ENCODE measurements at regions not wholly inside any gene's neighbourhood (a gene's known extent, or its start where the extent isn't known, plus 50 kb on each side); places are given as distances from the start of the nearest gene placed in this dataset.
"Not testable (repeated sequence)": the region's sequence is repeated elsewhere in the genome, so short reads cannot be mapped to it uniquely, and the experiment has no call there.

- Mint-ChIP-seq H3K4me1 (no peaks in the 10 kb centered on the region), H3K27ac (no peak overlapping the region), H3K27me3 (no peaks in the 10 kb centered on the region), H3K36me3 (ENCODE audit: low read depth) (no peaks in the 10 kb centered on the region), H3K4me3 (no peak overlapping the region), H3K9me3 (peaks cover 2% of the 10 kb centered on the region)
- intact Hi-C loops (cut with micrococcal nuclease), result no loop called here
- no peak for DNase-seq
These were observed 102.6 kb downstream of the PLG start for GRCh38 chr6:160804639-160805038.

- H3K27me3 Mint-ChIP-seq, result no peaks in the 10 kb centered on the region
- no peaks in the 10 kb centered on the region for H3K4me1 Mint-ChIP-seq
- H3K36me3 Mint-ChIP-seq (ENCODE audit: low read depth), result no peaks in the 10 kb centered on the region
- H3K9me3 Mint-ChIP-seq, result no peaks in the 10 kb centered on the region
- H3K27ac Mint-ChIP-seq, result no peak overlapping the region
- intact Hi-C loops (cut with micrococcal nuclease), result no loop called here
- H3K4me3 Mint-ChIP-seq, result no peak overlapping the region
- DNase-seq, result no peak
These were observed 106.2 kb downstream of the PLG start for GRCh38 chr6:160808263-160808662.

- Mint-ChIP-seq H3K27me3 (no peaks in the 10 kb centered on the region), H3K27ac (no peak overlapping the region), H3K4me1 (no peaks in the 10 kb centered on the region), H3K9me3 (no peaks in the 10 kb centered on the region), H3K36me3 (ENCODE audit: low read depth) (no peaks in the 10 kb centered on the region), H3K4me3 (no peak overlapping the region)
- no peak for DNase-seq
- intact Hi-C loops (cut with micrococcal nuclease), result no loop called here
These were observed 108.2 kb downstream of the PLG start for GRCh38 chr6:160810238-160810637.

GRCh38 chr6:160812097-160812496 lies 110.1 kb downstream of the PLG start:
- Mint-ChIP-seq H3K4me1 (no peaks in the 10 kb centered on the region), H3K4me3 (no peak overlapping the region), H3K27me3 (no peaks in the 10 kb centered on the region), H3K36me3 (ENCODE audit: low read depth) (no peaks in the 10 kb centered on the region), H3K27ac (no peak overlapping the region), H3K9me3 (no peaks in the 10 kb centered on the region)
- intact Hi-C loops (cut with micrococcal nuclease), result no loop called here
- no peak for DNase-seq

GRCh38 chr6:160818934-160819333 lies 116.9 kb downstream of the PLG start:
- Mint-ChIP-seq H3K27ac (no peak overlapping the region), H3K4me3 (no peak overlapping the region), H3K27me3 (no peaks in the 10 kb centered on the region), H3K36me3 (ENCODE audit: low read depth) (no peaks in the 10 kb centered on the region), H3K9me3 (no peaks in the 10 kb centered on the region), H3K4me1 (no peaks in the 10 kb centered on the region)
- intact Hi-C loops (cut with micrococcal nuclease), result no loop called here
- no peak for DNase-seq

- H3K27ac Mint-ChIP-seq; H3K27me3 Mint-ChIP-seq; H3K4me1 Mint-ChIP-seq; intact Hi-C loops (cut with micrococcal nuclease); H3K36me3 Mint-ChIP-seq (ENCODE audit: low read depth); H3K4me3 Mint-ChIP-seq; H3K9me3 Mint-ChIP-seq; DNase-seq: not testable (repeated sequence)
These were observed 118.6 kb downstream of the PLG start for GRCh38 chr6:160820661-160821060.

GRCh38 chr6:160831739-160832138 lies 129.7 kb downstream of the PLG start:
- no peaks in the 10 kb centered on the region for H3K9me3 Mint-ChIP-seq
- no peaks in the 10 kb centered on the region for H3K36me3 Mint-ChIP-seq (ENCODE audit: low read depth)
- intact Hi-C loops (cut with micrococcal nuclease), result no loop called here
- H3K27ac Mint-ChIP-seq, result no peak overlapping the region
- no peaks in the 10 kb centered on the region for H3K27me3 Mint-ChIP-seq
- no peak overlapping the region for H3K4me3 Mint-ChIP-seq
- DNase-seq, result no peak
- no peaks in the 10 kb centered on the region for H3K4me1 Mint-ChIP-seq

GRCh38 chr6:160832422-160832821 lies 130.4 kb downstream of the PLG start:
- H3K27ac Mint-ChIP-seq, result no peak overlapping the region
- no peaks in the 10 kb centered on the region for H3K4me1 Mint-ChIP-seq

GRCh38 chr6:160837146-160837545 lies 135.1 kb downstream of the PLG start:
- H3K27ac Mint-ChIP-seq, result no peak overlapping the region
- H3K36me3 Mint-ChIP-seq (ENCODE audit: low read depth), result no peaks in the 10 kb centered on the region
- no peaks in the 10 kb centered on the region for H3K4me1 Mint-ChIP-seq
- no peaks in the 10 kb centered on the region for H3K9me3 Mint-ChIP-seq
- no peaks in the 10 kb centered on the region for H3K27me3 Mint-ChIP-seq
- no peak overlapping the region for H3K4me3 Mint-ChIP-seq
- intact Hi-C loops (cut with micrococcal nuclease), result no loop called here
- no peak for DNase-seq

More at GRCh38 chr6:160832422-160832821, 130.4 kb downstream of the PLG start:
- DNase-seq, result no peak
- Mint-ChIP-seq H3K4me3 (no peak overlapping the region), H3K27me3 (no peaks in the 10 kb centered on the region), H3K9me3 (no peaks in the 10 kb centered on the region), H3K36me3 (ENCODE audit: low read depth) (no peaks in the 10 kb centered on the region)
- intact Hi-C loops (cut with micrococcal nuclease), result no loop called here

GRCh38 chr6:160851031-160851430 lies 140.5 kb upstream of the MAP3K4 start:
- no peaks in the 10 kb centered on the region for H3K9me3 Mint-ChIP-seq
- DNase-seq, result no peak
- intact Hi-C loops (cut with micrococcal nuclease), result no loop called here
- no peak overlapping the region for H3K27ac Mint-ChIP-seq
- no peaks in the 10 kb centered on the region for H3K4me1 Mint-ChIP-seq
- H3K4me3 Mint-ChIP-seq, result no peak overlapping the region
- no peaks in the 10 kb centered on the region for H3K27me3 Mint-ChIP-seq
- no peaks in the 10 kb centered on the region for H3K36me3 Mint-ChIP-seq (ENCODE audit: low read depth)

GRCh38 chr6:160853946-160854345 lies 137.6 kb upstream of the MAP3K4 start:
- no peaks in the 10 kb centered on the region for H3K27me3 Mint-ChIP-seq
- H3K36me3 Mint-ChIP-seq (ENCODE audit: low read depth), result no peaks in the 10 kb centered on the region
- no peaks in the 10 kb centered on the region for H3K9me3 Mint-ChIP-seq
- no peaks in the 10 kb centered on the region for H3K4me1 Mint-ChIP-seq
- intact Hi-C loops (cut with micrococcal nuclease), result no loop called here
- H3K27ac Mint-ChIP-seq, result no peak overlapping the region
- no peak overlapping the region for H3K4me3 Mint-ChIP-seq
- no peak for DNase-seq

- no peaks in the 10 kb centered on the region for H3K36me3 Mint-ChIP-seq (ENCODE audit: low read depth)
- H3K27me3 Mint-ChIP-seq, result no peaks in the 10 kb centered on the region
- no peaks in the 10 kb centered on the region for H3K4me1 Mint-ChIP-seq
- H3K9me3 Mint-ChIP-seq, result no peaks in the 10 kb centered on the region
- H3K27ac Mint-ChIP-seq, result no peak overlapping the region
- intact Hi-C loops (cut with micrococcal nuclease), result no loop called here
- no peak for DNase-seq
- no peak overlapping the region for H3K4me3 Mint-ChIP-seq
These were observed 132.7 kb upstream of the MAP3K4 start for GRCh38 chr6:160858886-160859285.

GRCh38 chr6:160859822-160860221 lies 131.7 kb upstream of the MAP3K4 start:
- no peaks in the 10 kb centered on the region for H3K9me3 Mint-ChIP-seq
- H3K27ac Mint-ChIP-seq, result no peak overlapping the region
- H3K4me3 Mint-ChIP-seq, result no peak overlapping the region
- H3K4me1 Mint-ChIP-seq, result no peaks in the 10 kb centered on the region
- no peak for DNase-seq
- intact Hi-C loops (cut with micrococcal nuclease), result no loop called here
- no peaks in the 10 kb centered on the region for H3K27me3 Mint-ChIP-seq
- H3K36me3 Mint-ChIP-seq (ENCODE audit: low read depth), result no peaks in the 10 kb centered on the region

- H3K27me3 Mint-ChIP-seq, result no peaks in the 10 kb centered on the region
- H3K27ac Mint-ChIP-seq, result no peak overlapping the region
- H3K9me3 Mint-ChIP-seq, result no peaks in the 10 kb centered on the region
- DNase-seq, result no peak
- H3K4me3 Mint-ChIP-seq, result no peak overlapping the region
- H3K36me3 Mint-ChIP-seq (ENCODE audit: low read depth), result no peaks in the 10 kb centered on the region
- no peaks in the 10 kb centered on the region for H3K4me1 Mint-ChIP-seq
- intact Hi-C loops (cut with micrococcal nuclease), result no loop called here
These were observed 129.7 kb upstream of the MAP3K4 start for GRCh38 chr6:160861824-160862223.

GRCh38 chr6:160863782-160864181 lies 127.8 kb upstream of the MAP3K4 start:
- Mint-ChIP-seq H3K4me3 (no peak overlapping the region), H3K9me3 (no peaks in the 10 kb centered on the region), H3K27me3 (no peaks in the 10 kb centered on the region), H3K36me3 (ENCODE audit: low read depth) (no peaks in the 10 kb centered on the region), H3K4me1 (no peaks in the 10 kb centered on the region), H3K27ac (no peak overlapping the region)
- intact Hi-C loops (cut with micrococcal nuclease), result no loop called here
- no peak for DNase-seq
